IMR-90 (cell line): ENCODE measurements at regions not wholly inside any gene's neighbourhood (a gene's known extent, or its start where the extent isn't known, plus 50 kb on each side); places are given as distances from the start of the nearest gene placed in this dataset.

Experiments used
- ATAC-seq: fragments of 200-7000 bp; cut with Tn5 transposase; 2 replicates; pipeline ENCODE4 v1.9.1; 2020; ENCODE audit warnings: low read depth, mild to moderate bottlenecking, moderate library complexity
- BruUV-seq: library from RNA; stranded (reverse); fragments of 400-500 nt; replicated peaks from 2 replicates; lab custom pipeline; 2021; lab: Mats Ljungman, UMichigan
- CTCF ChIA-PET: fragments of 300-600 bp; formaldehyde crosslinking; extraction: SDS; loops from one replicate; lab custom pipeline; 2021; ENCODE audit warnings: antibody characterized with exemption; lab: Yijun Ruan, JAX
- POLR2A ChIA-PET: fragments of 300-600 bp; sonication (Branson Sonifier 250); formaldehyde crosslinking; loops from one replicate; lab custom pipeline; 2022; ENCODE audit warnings: antibody characterized with exemption; ENCODE audit not compliant: unreplicated experiment; lab: Charles Lee
- DNase-seq: peaks from one replicate; pipeline ENCODE4 v3.0.0; 2013
- H2AFZ ChIP-seq: replicated peaks from 2 replicates; pipeline ENCODE3; 2013; ENCODE audit warnings: low read length, mild to moderate bottlenecking; ENCODE audit not compliant: poor library complexity
- H2AK5ac ChIP-seq: 2 replicates; pipeline ENCODE4 v1.6.1; 2013; ENCODE audit warnings: low read depth, low read length, inconsistent platforms
- H2AK9ac ChIP-seq: replicated peaks from 2 replicates; pipeline ENCODE3; 2013; ENCODE audit warnings: mild to moderate bottlenecking, low read depth, low read length, moderate library complexity; ENCODE audit not compliant: poor library complexity
- H2BK120ac ChIP-seq: 2 replicates; pipeline ENCODE4 v1.6.1; 2013; ENCODE audit warnings: low read depth, low read length, inconsistent platforms
- H2BK15ac ChIP-seq: 3 replicates; pipeline ENCODE4 v1.6.1; 2013; ENCODE audit warnings: low read depth, low read length, inconsistent platforms
- H2BK20ac ChIP-seq: 2 replicates; pipeline ENCODE4 v1.6.1; 2013; ENCODE audit warnings: low read depth, mild to moderate bottlenecking, inconsistent platforms, low read length, moderate library complexity
- H2BK5ac ChIP-seq: 2 replicates; pipeline ENCODE4 v1.6.1; 2013; ENCODE audit warnings: mild to moderate bottlenecking, low read depth, low read length, inconsistent platforms; ENCODE audit not compliant: poor library complexity, severe bottlenecking
- H3K14ac ChIP-seq: replicated peaks from 2 replicates; pipeline ENCODE4 v1.6.1; 2013; ENCODE audit warnings: low read depth, low read length, inconsistent platforms
- H3K18ac ChIP-seq: 2 replicates; pipeline ENCODE4 v1.6.1; 2013; ENCODE audit warnings: low read depth, low read length, control low read depth
- H3K23ac ChIP-seq: 2 replicates; pipeline ENCODE4 v1.6.1; 2013; ENCODE audit warnings: low read depth, low read length, inconsistent platforms
- H3K27ac ChIP-seq: 2 replicates; pipeline ENCODE4 v1.5.1; 2013; ENCODE audit warnings: mild to moderate bottlenecking, control low read depth, low read length; ENCODE audit not compliant: insufficient read depth
- H3K27me3 ChIP-seq: 2 replicates; pipeline ENCODE4 v1.6.1; 2013; ENCODE audit warnings: low read length; ENCODE audit not compliant: control insufficient read depth, insufficient read depth
- H3K36me3 ChIP-seq: 2 replicates; pipeline ENCODE4 v1.6.1; 2013; ENCODE audit warnings: low read length, mixed read lengths; ENCODE audit not compliant: control insufficient read depth, insufficient read depth
- H3K4ac ChIP-seq: 2 replicates; pipeline ENCODE4 v1.6.1; 2013; ENCODE audit warnings: low read depth, low read length, inconsistent platforms
- H3K4me1 ChIP-seq: 2 replicates; pipeline ENCODE4 v1.6.1; 2013; ENCODE audit warnings: low read length, mixed read lengths; ENCODE audit not compliant: control insufficient read depth, insufficient read depth
- H3K4me2 ChIP-seq: 2 replicates; pipeline ENCODE4 v1.6.1; 2013; ENCODE audit warnings: low read depth, mild to moderate bottlenecking, control low read depth, low read length, moderate library complexity
- H3K4me3 ChIP-seq: 2 replicates; pipeline ENCODE4 v1.5.1; 2013; ENCODE audit warnings: low read depth, mild to moderate bottlenecking, control low read depth, low read length, moderate library complexity; ENCODE audit not compliant: insufficient read depth
- H3K56ac ChIP-seq: 2 replicates; pipeline ENCODE4 v1.6.1; 2013; ENCODE audit warnings: low read length, inconsistent platforms; ENCODE audit not compliant: insufficient read depth; ENCODE audit errors: extremely low read depth
- H3K79me1 ChIP-seq, 2 experiments: 2 replicates each; pipeline ENCODE4 v1.6.1; 2013; ENCODE audit warnings: low read length in 2 of 2, inconsistent platforms in 1 of 2, low read depth in 1 of 2
- H3K9ac ChIP-seq: 2 replicates; pipeline ENCODE4 v1.6.1; 2013; ENCODE audit warnings: low read depth, low read length, control low read depth
- H3K9me1 ChIP-seq: 2 replicates; pipeline ENCODE4 v1.6.1; 2013; ENCODE audit warnings: low read length, inconsistent platforms; ENCODE audit not compliant: insufficient read depth
- H3K9me3 ChIP-seq: 2 replicates; pipeline ENCODE4 v1.6.1; 2013; ENCODE audit warnings: low read length; ENCODE audit not compliant: control insufficient read depth, insufficient read depth
- H4K20me1 ChIP-seq: 2 replicates; pipeline ENCODE4 v1.6.1; 2013; ENCODE audit warnings: low read length, inconsistent platforms; ENCODE audit not compliant: insufficient read depth
- H4K5ac ChIP-seq: 2 replicates; pipeline ENCODE4 v1.6.1; 2013; ENCODE audit warnings: mild to moderate bottlenecking, low read depth, low read length, control low read depth
- H4K8ac ChIP-seq, 2 experiments: 2 replicates each; pipeline ENCODE4 v1.6.1; 2013; ENCODE audit warnings: low read depth in 2 of 2, low read length in 2 of 2, control low read depth in 1 of 2, inconsistent platforms in 1 of 2
- H4K91ac ChIP-seq: 2 replicates; pipeline ENCODE4 v1.6.1; 2013; ENCODE audit warnings: low read depth, low read length, inconsistent platforms; ENCODE audit not compliant: insufficient read depth
- BHLHE40 ChIP-seq: fragments of 150-350 bp; IDR thresholded peaks from 2 replicates; pipeline ENCODE4 v1.6.1; 2016; ENCODE audit warnings: mild to moderate bottlenecking, low read depth, low read length
- CEBPB ChIP-seq: IDR thresholded peaks from 2 replicates; pipeline ENCODE4 v1.6.1; 2012; ENCODE audit warnings: low read depth, low read length, improper control_type of control experiment
- CHD1 ChIP-seq: IDR thresholded peaks from 2 replicates; pipeline ENCODE4 v1.6.1; 2012; ENCODE audit warnings: low read depth, low read length, improper control_type of control experiment
- ELK1 ChIP-seq: fragments of 150-350 bp; IDR thresholded peaks from 2 replicates; pipeline ENCODE4 v1.6.1; 2016; ENCODE audit warnings: low read depth, mild to moderate bottlenecking, low read length, moderate library complexity, borderline replicate concordance
- FOS ChIP-seq: fragments of 150-350 bp; IDR thresholded peaks from 2 replicates; pipeline ENCODE4 v1.6.1; 2016; ENCODE audit warnings: low read depth, low read length
- MAFK ChIP-seq: IDR thresholded peaks from 2 replicates; pipeline ENCODE4 v1.6.1; 2012; ENCODE audit warnings: low read depth, low read length, improper control_type of control experiment
- MAZ ChIP-seq: IDR thresholded peaks from 2 replicates; pipeline ENCODE4 v1.6.1; 2012; ENCODE audit warnings: low read depth, mild to moderate bottlenecking, low read length, improper control_type of control experiment, moderate library complexity, borderline replicate concordance
- MXI1 ChIP-seq: IDR thresholded peaks from 2 replicates; pipeline ENCODE4 v1.6.1; 2012; ENCODE audit warnings: low read depth, mild to moderate bottlenecking, low read length, moderate library complexity, borderline replicate concordance
- NFE2L2 ChIP-seq: fragments of 150-350 bp; IDR thresholded peaks from 2 replicates; pipeline ENCODE4 v1.6.1; 2016; ENCODE audit warnings: low read depth, mild to moderate bottlenecking, low read length
- POLR2A ChIP-seq: IDR thresholded peaks from 2 replicates; pipeline ENCODE4 v1.6.1; 2012; ENCODE audit warnings: mild to moderate bottlenecking, low read depth, low read length
- RAD21 ChIP-seq: IDR thresholded peaks from 2 replicates; pipeline ENCODE4 v1.6.1; 2012; ENCODE audit warnings: low read length, improper control_type of control experiment
- RCOR1 ChIP-seq: IDR thresholded peaks from 2 replicates; pipeline ENCODE4 v1.6.1; 2012; ENCODE audit warnings: mild to moderate bottlenecking, low read length, improper control_type of control experiment; ENCODE audit not compliant: insufficient replicate concordance
- RFX5 ChIP-seq: IDR thresholded peaks from 2 replicates; pipeline ENCODE4 v1.8.0; 2012; ENCODE audit warnings: low read depth, mild to moderate bottlenecking, low read length, moderate library complexity
- SMC3 ChIP-seq: fragments of 150-350 bp; IDR thresholded peaks from 2 replicates; pipeline ENCODE4 v1.6.1; 2016; ENCODE audit warnings: low read depth, mild to moderate bottlenecking, antibody characterized with exemption, low read length, moderate library complexity
- USF2 ChIP-seq: fragments of 150-350 bp; IDR thresholded peaks from 2 replicates; pipeline ENCODE4 v1.6.1; 2017; ENCODE audit warnings: mild to moderate bottlenecking, antibody characterized with exemption, low read length, low read depth
- WGBS, 2 experiments: methylation state at CpG; one replicate each; pipeline versions ENCODE4 v1.1.5 to v1.1.7; 2013; ENCODE audit warnings: missing lambda C conversion rate in 2 of 2; ENCODE audit not compliant: insufficient read length in 1 of 2; ENCODE audit errors: extremely low coverage in 2 of 2; 5-methylcytosine and 5-hydroxymethylcytosine counted together
- dilution Hi-C: fragments of 300-500 bp; cut with HindIII; formaldehyde crosslinking; loops from one replicate; pipeline ENCODE4 v1.14.3; 2018; ENCODE audit warnings: low sequenced_read_pairs; ENCODE audit not compliant: unreplicated experiment
- in situ Hi-C: fragments of 300-500 bp; cut with MboI; formaldehyde crosslinking; loops from 3 replicates; pipeline ENCODE4 v1.14.3; 2019; ENCODE audit warnings: low sequenced_read_pairs, inconsistent platforms, mixed read lengths
- intact Hi-C: fragments of 100-400 bp; cut with micrococcal nuclease; formaldehyde crosslinking; loops from 2 replicates; pipeline ENCODE4 v1.10.0; 2022
- TF ChIP-seq, protein P1 (sequence below): conservative IDR thresholded peaks from 2 replicates; pipeline ENCODE4 v1.5.1; 2012; ENCODE audit warnings: mild to moderate bottlenecking, low read depth, low read length, improper control_type of control experiment

DNA sequence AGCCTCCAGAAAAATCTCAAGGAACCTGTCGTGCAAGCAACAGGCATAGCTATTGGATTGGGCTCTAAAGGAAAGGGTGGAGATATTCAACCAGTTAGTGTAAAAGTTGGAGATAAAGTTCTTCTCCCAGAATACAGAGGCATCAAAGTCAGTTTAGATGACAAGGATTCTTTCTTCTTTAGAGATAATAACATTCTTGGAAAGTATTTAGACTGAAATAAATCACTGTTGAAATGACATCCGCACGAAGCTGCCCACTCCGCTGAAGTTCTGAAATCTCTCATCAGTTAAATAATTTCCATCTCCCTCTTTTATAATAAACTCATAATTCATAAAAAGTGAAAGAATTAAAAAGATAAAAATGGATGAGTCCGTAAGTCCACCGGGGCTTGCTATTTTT lies 1354.9 kb upstream of the TMEM132C start:
- H2AK5ac ChIP-seq = no peak overlapping the region
- no TSS peak for BruUV-seq
- WGBS, 2 experiments = no CpG with 5 or more reads among the region's 6 CpGs

More for the DNA sequence above, 1354.9 kb upstream of the TMEM132C start:
- H4K8ac ChIP-seq = no peak overlapping the region
- H2BK5ac ChIP-seq = no peak overlapping the region
- H3K9me3 ChIP-seq = peaks cover 3% of the 10 kb centered on the region; the same call in 1 of the 2 replicates
- no peak overlapping the region for H3K4me3 ChIP-seq
- no peaks in the 10 kb centered on the region for H3K79me1 ChIP-seq
- no peak overlapping the region for H2BK120ac ChIP-seq
- ATAC-seq (no peak), DNase-seq (no peak)
- H3K27ac ChIP-seq = no peak overlapping the region
- no peak overlapping the region for H3K18ac ChIP-seq
- H2AK9ac ChIP-seq = no peak overlapping the region
- H3K4me2 ChIP-seq = no peak overlapping the region
- no peak overlapping the region for H4K91ac ChIP-seq
- H2AFZ ChIP-seq = no peak overlapping the region
- no peak overlapping the region for H4K5ac ChIP-seq
- no peaks in the 10 kb centered on the region for H3K36me3 ChIP-seq
- H4K20me1 ChIP-seq = no peaks in the 10 kb centered on the region
- H2BK15ac ChIP-seq = no peak overlapping the region
- no peak overlapping the region for H2BK20ac ChIP-seq
- in situ Hi-C loops (no loop called here), intact Hi-C loops (no loop called here), dilution Hi-C loops (no loop called here)
- no peak overlapping the region for H3K14ac ChIP-seq
- no peak overlapping the region for H3K56ac ChIP-seq
- H3K9me1 ChIP-seq = no peaks in the 10 kb centered on the region
- H3K27me3 ChIP-seq = no peaks in the 10 kb centered on the region
- no peak overlapping the region for H3K9ac ChIP-seq
- no peak overlapping the region for H3K23ac ChIP-seq
- H3K4me1 ChIP-seq = no peaks in the 10 kb centered on the region
- TF ChIP-seq CHD1 (no peak), FOS (no peak), ELK1 (no peak), SMC3 (no peak), MAZ (no peak), RCOR1 (no peak), MXI1 (no peak), CEBPB (no peak), MAFK (no peak), RFX5 (no peak), NFE2L2 (no peak), RAD21 (no peak), POLR2A (no peak), USF2 (no peak), BHLHE40 (no peak)
- TF ChIP-seq, protein P1, sequence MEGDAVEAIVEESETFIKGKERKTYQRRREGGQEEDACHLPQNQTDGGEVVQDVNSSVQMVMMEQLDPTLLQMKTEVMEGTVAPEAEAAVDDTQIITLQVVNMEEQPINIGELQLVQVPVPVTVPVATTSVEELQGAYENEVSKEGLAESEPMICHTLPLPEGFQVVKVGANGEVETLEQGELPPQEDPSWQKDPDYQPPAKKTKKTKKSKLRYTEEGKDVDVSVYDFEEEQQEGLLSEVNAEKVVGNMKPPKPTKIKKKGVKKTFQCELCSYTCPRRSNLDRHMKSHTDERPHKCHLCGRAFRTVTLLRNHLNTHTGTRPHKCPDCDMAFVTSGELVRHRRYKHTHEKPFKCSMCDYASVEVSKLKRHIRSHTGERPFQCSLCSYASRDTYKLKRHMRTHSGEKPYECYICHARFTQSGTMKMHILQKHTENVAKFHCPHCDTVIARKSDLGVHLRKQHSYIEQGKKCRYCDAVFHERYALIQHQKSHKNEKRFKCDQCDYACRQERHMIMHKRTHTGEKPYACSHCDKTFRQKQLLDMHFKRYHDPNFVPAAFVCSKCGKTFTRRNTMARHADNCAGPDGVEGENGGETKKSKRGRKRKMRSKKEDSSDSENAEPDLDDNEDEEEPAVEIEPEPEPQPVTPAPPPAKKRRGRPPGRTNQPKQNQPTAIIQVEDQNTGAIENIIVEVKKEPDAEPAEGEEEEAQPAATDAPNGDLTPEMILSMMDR = no peak
- no peak overlapping the region for H3K4ac ChIP-seq
- POLR2A ChIA-PET = no interaction called here
- CTCF ChIA-PET = no interaction called here
